Type B pancreatic cell (in vitro differentiated cells): ENCODE measurements at regions not wholly inside any gene's neighbourhood (a gene's known extent, or its start where the extent isn't known, plus 50 kb on each side); places are given as distances from the start of the nearest gene placed in this dataset.

ENCODE experiments used
- DNase-seq: peaks from one replicate; pipeline ENCODE4 v3.0.0; 2021; ENCODE audit warnings: mixed read lengths; ENCODE audit not compliant: unreplicated experiment; ENCODE audit errors: extremely low spot score
- H3K27ac Mint-ChIP-seq: 2 replicates; pipeline ENCODE4 v1.8.0; 2021; ENCODE audit warnings: mild to moderate bottlenecking, mixed read lengths
- H3K27me3 Mint-ChIP-seq: 2 replicates; pipeline ENCODE4 v1.8.0; 2021; ENCODE audit warnings: mixed read lengths
- H3K36me3 Mint-ChIP-seq: 2 replicates; pipeline ENCODE4 v1.8.0; 2021; ENCODE audit warnings: mixed read lengths
- H3K4me1 Mint-ChIP-seq: one replicate; pipeline ENCODE4 v1.8.0; 2021; ENCODE audit warnings: mixed read lengths; ENCODE audit not compliant: unreplicated experiment
- H3K4me3 Mint-ChIP-seq: 2 replicates; pipeline ENCODE4 v1.8.0; 2021; ENCODE audit warnings: mild to moderate bottlenecking, mixed read lengths
- H3K9me3 Mint-ChIP-seq: 2 replicates; pipeline ENCODE4 v1.8.0; 2021; ENCODE audit warnings: mixed read lengths
- TF ChIP-seq, protein P1 (sequence below): fragments of 200-600 bp; sonication (generic); conservative IDR thresholded peaks from 2 replicates; pipeline ENCODE4 v1.5.0; 2021; ENCODE audit warnings: antibody characterized with exemption, mild to moderate bottlenecking

GRCh38 chr15:60250316-60250715 is 147.5 kb downstream of the ANXA2 start:
- Mint-ChIP-seq H3K27me3 (peaks cover 60% of the 10 kb centered on the region), H3K4me3 (no peak overlapping the region), H3K9me3 (no peaks in the 10 kb centered on the region), H3K36me3 (no peaks in the 10 kb centered on the region), H3K27ac (no peak overlapping the region), H3K4me1 (no peaks in the 10 kb centered on the region)
- TF ChIP-seq, protein P1, sequence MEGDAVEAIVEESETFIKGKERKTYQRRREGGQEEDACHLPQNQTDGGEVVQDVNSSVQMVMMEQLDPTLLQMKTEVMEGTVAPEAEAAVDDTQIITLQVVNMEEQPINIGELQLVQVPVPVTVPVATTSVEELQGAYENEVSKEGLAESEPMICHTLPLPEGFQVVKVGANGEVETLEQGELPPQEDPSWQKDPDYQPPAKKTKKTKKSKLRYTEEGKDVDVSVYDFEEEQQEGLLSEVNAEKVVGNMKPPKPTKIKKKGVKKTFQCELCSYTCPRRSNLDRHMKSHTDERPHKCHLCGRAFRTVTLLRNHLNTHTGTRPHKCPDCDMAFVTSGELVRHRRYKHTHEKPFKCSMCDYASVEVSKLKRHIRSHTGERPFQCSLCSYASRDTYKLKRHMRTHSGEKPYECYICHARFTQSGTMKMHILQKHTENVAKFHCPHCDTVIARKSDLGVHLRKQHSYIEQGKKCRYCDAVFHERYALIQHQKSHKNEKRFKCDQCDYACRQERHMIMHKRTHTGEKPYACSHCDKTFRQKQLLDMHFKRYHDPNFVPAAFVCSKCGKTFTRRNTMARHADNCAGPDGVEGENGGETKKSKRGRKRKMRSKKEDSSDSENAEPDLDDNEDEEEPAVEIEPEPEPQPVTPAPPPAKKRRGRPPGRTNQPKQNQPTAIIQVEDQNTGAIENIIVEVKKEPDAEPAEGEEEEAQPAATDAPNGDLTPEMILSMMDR = no peak
- no peak for DNase-seq

DNA sequence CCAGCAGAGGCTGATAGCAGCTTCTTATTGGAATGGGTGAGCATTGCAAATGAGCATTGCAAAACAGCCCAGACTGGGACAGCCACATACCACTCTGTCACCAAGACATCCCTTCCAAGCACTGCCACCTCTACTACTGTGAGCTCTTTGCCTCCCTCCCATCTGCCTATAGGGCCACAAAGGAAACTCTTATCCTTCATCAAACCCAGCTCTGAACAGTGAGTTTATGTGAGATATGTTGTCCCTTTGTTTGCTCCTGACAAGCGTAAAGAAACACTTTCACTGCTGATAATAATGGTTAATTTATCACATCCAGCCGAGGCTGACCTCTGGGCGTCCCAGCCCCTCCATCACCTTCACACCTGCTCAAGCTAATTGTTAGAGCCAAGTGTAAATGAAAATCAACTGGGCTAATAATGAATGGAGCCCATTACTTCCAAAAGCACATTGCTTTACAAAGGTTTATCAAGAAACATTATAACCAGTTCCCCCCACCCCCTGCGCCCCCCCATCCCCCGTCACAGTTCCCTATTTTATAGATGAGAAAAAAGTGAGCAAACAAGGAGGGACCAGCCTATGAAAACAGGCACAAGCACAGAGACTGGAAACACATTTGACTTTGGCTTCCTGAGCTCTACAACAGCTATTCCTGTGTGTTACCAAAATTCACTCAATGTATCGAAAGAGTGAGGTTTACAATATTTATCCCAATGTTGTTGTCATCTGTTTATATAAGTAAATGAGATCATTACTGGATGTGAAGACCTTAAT is 146.3 kb downstream of the ANXA2 start:
- no peak for DNase-seq
- Mint-ChIP-seq H3K9me3 (no peaks in the 10 kb centered on the region), H3K4me3 (no peak overlapping the region), H3K36me3 (no peaks in the 10 kb centered on the region), H3K27ac (no peak overlapping the region), H3K27me3 (peaks cover 52% of the 10 kb centered on the region), H3K4me1 (no peaks in the 10 kb centered on the region)
- TF ChIP-seq, protein P1 = no peak

- H3K4me1 Mint-ChIP-seq = no peaks in the 10 kb centered on the region
- no peak overlapping the region for H3K27ac Mint-ChIP-seq
- no peaks in the 10 kb centered on the region for H3K36me3 Mint-ChIP-seq
- no peaks in the 10 kb centered on the region for H3K9me3 Mint-ChIP-seq
- H3K4me3 Mint-ChIP-seq = no peak overlapping the region
- DNase-seq = no peak
- peaks cover 69% of the 10 kb centered on the region for H3K27me3 Mint-ChIP-seq
- TF ChIP-seq, protein P1 = no peak
Observed at GRCh38 chr15:60254416-60254815, 143.4 kb downstream of the ANXA2 start.

GRCh38 chr15:60255390-60255789 is 142.4 kb downstream of the ANXA2 start:
- no peaks in the 10 kb centered on the region for H3K9me3 Mint-ChIP-seq
- peaks cover 71% of the 10 kb centered on the region for H3K27me3 Mint-ChIP-seq
- peak overlapping the region; percentile 70 for H3K27ac Mint-ChIP-seq
- H3K36me3 Mint-ChIP-seq = no peaks in the 10 kb centered on the region
- no peaks in the 10 kb centered on the region for H3K4me1 Mint-ChIP-seq
- H3K4me3 Mint-ChIP-seq = no peak overlapping the region
- no peak for DNase-seq
- TF ChIP-seq, protein P1 = no peak

DNA sequence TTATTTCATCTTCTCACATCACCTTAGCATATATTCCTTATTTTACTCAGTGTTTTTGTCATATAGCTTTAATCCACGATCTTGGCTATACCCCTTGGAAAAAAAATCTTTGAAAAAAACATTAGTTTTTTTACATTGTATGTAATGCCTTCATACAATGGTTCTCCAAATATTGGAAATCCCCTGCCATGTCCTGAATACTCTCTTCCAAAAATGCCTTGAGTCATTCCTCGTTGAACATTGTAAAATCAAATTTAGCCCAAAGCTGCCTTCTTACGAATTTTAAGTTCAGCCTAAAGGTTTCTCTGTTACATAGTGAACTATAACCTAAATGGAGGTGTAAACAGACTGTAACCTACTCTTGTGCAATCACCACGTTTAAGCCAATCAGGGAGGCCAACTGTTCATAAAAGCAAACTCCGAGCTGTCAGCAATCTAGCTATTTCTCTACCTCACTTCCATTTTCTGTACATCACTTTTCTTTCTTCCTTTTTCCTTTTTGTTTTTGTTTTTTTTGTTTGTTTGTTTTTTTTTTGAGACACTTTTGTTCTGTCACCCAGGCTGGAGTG is 140.1 kb downstream of the ANXA2 start:
- Mint-ChIP-seq H3K27me3 (peaks cover 57% of the 10 kb centered on the region), H3K4me1 (no peaks in the 10 kb centered on the region), H3K27ac (no peak overlapping the region), H3K4me3 (no peak overlapping the region), H3K9me3 (no peaks in the 10 kb centered on the region), H3K36me3 (no peaks in the 10 kb centered on the region)
- TF ChIP-seq, protein P1 = no peak
- DNase-seq = no peak
